Renal cortical epithelial cell (primary cell): ENCODE measurements at regions not wholly inside any gene's neighbourhood (a gene's known extent, or its start where the extent isn't known, plus 50 kb on each side); places are given as distances from the start of the nearest gene placed in this dataset.

Source experiments
- DNase-seq: peaks from one replicate; pipeline ENCODE4 v3.0.0-alpha.2; 2011; ENCODE audit warnings: low read depth

GRCh38 chr1:218715961-218716669 is 371.0 kb downstream of the TGFB2 start:
- no peak for DNase-seq

- DNase-seq = peak; percentile 82
These were observed 372.4 kb downstream of the TGFB2 start for GRCh38 chr1:218717575-218717974.

- DNase-seq = peak; percentile 34
These were observed 373.1 kb downstream of the TGFB2 start for GRCh38 chr1:218718206-218718605.

GRCh38 chr1:218718977-218719376 is 373.8 kb downstream of the TGFB2 start:
- DNase-seq = no peak

- no peak for DNase-seq
These were observed 383.9 kb downstream of the TGFB2 start for GRCh38 chr1:218728898-218729565.

- peak; percentile 19 for DNase-seq
These were observed 390.4 kb downstream of the TGFB2 start for GRCh38 chr1:218735436-218736032.

GRCh38 chr1:218739426-218739825 is 394.3 kb downstream of the TGFB2 start:
- DNase-seq = no peak

- no peak for DNase-seq
These were observed 396.7 kb downstream of the TGFB2 start for GRCh38 chr1:218741852-218742251.

GRCh38 chr1:218742467-218743262 is 397.5 kb downstream of the TGFB2 start:
- DNase-seq = peak; percentile 73

GRCh38 chr1:218743861-218744505 is 398.8 kb downstream of the TGFB2 start:
- DNase-seq = peak; percentile 60

GRCh38 chr1:218748071-218748470 is 402.9 kb downstream of the TGFB2 start:
- DNase-seq = no peak

GRCh38 chr1:218750216-218750970 is 405.3 kb downstream of the TGFB2 start:
- DNase-seq = no peak

GRCh38 chr1:218751208-218751948 is 406.2 kb downstream of the TGFB2 start:
- DNase-seq = no peak

GRCh38 chr1:218752126-218752525 is 407.0 kb downstream of the TGFB2 start:
- DNase-seq = no peak

- DNase-seq = no peak
These were observed 409.3 kb downstream of the TGFB2 start for GRCh38 chr1:218754477-218754876.

- peak; percentile 57 for DNase-seq
These were observed 410.0 kb downstream of the TGFB2 start for GRCh38 chr1:218755128-218755527.

- no peak for DNase-seq
These were observed 413.9 kb upstream of the LYPLAL1 start for GRCh38 chr1:218759795-218760194.

GRCh38 chr1:218760601-218761570 is 412.8 kb upstream of the LYPLAL1 start:
- peak; percentile 37 for DNase-seq

- DNase-seq = no peak
These were observed 410.1 kb upstream of the LYPLAL1 start for GRCh38 chr1:218763538-218763937.
